ENCODE measurements at regions not wholly inside any gene's neighbourhood (a gene's known extent, or its start where the extent isn't known, plus 50 kb on each side); places are given as distances from the start of the nearest gene placed in this dataset.
"Not testable (repeated sequence)": the region's sequence is repeated elsewhere in the genome, so short reads cannot be mapped to it uniquely, and the experiment has no call there.

GRCh38 chr10:8638088-8638672 is 583.7 kb downstream of the GATA3 start:
- no peak for DNase-seq

DNA sequence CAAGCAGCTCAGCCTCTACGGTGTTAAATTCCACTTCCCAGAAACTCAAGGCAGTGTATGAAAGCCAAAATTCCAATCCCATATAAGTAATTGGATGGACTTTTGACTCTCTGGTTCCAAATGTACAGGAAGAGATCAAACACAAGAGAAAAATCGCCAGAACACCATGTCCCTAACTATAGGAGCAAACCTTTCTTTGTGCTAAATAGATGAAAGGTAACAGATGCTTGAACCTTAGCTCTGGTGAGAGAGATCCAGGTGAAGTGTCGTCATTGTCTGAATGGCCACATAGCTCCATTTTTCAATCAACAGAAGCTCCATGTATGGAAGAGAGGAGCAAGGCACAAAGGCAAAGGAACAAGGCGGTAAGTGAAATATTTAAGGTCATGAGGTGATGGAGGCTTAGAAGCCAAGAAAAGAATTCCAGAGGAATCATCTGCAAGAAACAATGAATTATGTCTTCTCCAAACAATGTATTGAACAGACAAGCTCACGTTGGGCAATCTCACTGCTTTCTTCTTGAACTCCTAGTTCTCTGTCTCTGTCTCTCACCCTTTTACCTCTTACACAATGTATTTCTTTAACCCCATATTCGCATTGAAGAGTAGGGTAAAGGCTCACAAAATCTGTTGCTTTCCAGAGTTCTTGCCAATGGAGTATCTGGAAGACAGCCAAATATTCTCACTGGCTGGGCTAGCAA is 585.1 kb downstream of the GATA3 start:
- DNase-seq = no peak

DNA sequence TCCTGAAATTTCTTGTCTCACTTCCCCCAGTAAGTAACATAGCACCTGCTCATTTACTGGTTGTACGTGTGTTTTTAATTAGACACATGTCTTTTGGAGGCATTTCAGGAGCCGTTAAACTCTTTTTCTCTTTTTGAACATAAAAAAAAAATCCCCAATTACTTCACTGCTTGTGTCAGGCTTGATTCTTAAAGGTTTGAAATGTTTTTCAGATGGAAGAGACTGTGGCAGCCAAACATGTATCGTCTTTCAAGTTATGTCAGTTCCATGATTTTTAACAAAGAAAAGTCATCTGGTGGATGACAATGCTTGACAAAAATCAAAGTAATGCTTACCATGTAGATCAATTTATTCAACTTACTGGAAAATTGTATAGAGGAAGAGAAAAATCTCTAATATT is 585.8 kb downstream of the GATA3 start:
- no peak for DNase-seq

DNA sequence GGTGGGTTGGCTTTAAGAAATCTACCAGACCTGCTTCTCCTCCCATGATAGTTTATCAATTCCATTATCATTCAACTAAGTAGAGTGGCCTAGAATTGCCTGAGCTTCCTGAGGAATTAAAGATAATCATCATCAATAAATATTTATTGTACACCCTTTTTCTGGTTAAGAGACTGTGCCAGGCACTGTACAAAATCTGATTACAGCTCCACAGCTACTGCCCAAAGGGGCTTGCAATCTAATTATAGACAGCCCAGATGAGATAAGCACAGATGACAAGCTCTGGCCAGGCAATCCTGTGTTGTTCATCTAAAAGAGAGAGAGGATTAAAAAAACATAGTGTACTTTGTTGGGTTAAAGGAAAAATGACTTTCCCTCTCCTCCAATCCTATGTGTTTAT is 586.4 kb downstream of the GATA3 start:
- DNase-seq = no peak

- DNase-seq = no peak
Measured at GRCh38 chr10:8656261-8656660, 601.8 kb downstream of the GATA3 start.

GRCh38 chr10:8659982-8660381 is 605.5 kb downstream of the GATA3 start:
- no peak for DNase-seq

- no peak for DNase-seq
Measured at GRCh38 chr10:8661886-8662285, 607.4 kb downstream of the GATA3 start.

GRCh38 chr10:8663131-8663530 is 608.6 kb downstream of the GATA3 start:
- DNase-seq = no peak

- no peak for DNase-seq
Measured at GRCh38 chr10:8665322-8665721, 610.8 kb downstream of the GATA3 start.

DNA sequence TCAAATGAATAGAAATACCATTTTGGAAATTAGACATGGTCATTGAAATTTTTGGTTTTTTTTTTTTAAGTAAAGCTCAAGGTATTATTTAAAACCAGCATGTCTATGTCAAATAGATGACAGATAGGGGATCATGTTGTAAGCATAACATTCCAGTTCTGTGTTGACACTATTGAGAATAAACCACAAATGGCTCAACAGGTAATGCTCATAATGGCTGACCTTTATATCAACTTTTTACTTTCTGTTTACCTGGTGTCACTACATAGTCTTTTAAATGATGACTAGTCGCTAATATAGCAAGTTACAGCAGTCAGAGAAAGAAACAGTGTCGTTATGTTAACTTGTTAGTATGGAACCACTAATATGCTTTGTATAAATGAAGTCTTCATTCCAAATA is 616.0 kb downstream of the GATA3 start:
- no peak for DNase-seq

- DNase-seq = no peak
Measured at GRCh38 chr10:8674230-8674629, 619.7 kb downstream of the GATA3 start.

DNA sequence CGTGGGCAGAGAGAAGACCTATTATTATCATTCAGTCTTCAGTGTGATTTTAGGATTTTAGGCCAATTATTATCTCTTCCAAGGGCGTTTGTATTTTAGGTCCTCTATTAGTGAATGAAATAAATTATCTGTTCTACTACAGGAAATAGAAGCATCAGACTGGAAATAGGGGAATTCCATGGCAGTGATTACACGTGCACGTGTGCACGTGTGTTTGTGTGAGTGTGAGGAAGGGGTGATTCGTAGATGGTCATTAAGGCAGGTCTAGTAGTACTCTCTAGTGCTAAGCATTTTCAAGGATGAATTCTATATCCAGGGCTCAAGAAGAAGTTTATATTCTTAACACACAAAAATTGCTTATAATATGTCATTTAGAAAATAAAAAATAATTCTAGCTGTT is 623.2 kb downstream of the GATA3 start:
- no peak for DNase-seq

GRCh38 chr10:8684916-8685315 is 630.4 kb downstream of the GATA3 start:
- DNase-seq = not testable (repeated sequence)

GRCh38 chr10:8688881-8689280 is 634.4 kb downstream of the GATA3 start:
- no peak for DNase-seq

DNA sequence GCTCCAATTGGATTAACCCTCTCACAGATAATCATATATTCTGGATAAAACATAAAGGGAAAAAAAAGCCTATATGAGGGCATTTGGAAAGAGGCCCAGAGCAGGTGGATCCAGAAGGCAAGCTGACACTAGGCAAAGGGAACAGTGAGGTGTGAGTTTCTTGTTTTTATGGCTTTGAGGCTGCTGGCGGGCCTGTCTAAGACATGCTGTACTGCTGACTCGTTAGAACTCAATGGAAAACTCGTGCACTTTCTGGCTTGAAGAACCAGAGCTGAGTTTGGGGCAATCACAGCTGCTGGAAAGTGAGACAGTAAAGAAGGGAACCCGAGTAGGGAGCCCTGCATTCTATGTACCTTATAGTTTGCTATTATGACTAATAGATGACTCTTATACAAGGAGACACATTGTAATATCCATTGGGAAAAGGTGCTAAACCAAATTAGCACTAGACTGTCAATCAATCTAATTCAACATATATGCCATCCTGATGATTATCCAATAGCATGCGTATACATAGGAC is 637.1 kb downstream of the GATA3 start:
- DNase-seq = no peak

DNA sequence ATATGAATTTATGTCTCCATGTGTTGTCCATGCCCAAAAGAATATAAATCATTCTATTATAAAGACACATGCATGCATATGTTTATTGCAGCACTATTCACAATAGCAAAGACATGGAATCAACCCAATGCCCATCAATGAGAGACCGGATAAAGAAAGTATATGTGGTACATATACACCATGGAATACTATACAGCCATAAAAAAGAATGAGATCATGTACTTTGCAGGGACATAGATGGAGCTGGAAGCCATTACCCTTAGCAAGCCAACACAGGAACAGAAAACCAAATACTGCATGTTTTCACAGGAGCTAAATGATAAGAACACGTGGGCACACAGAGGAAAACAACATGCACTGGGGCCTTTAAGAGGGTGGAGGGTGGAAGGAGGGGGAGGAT is 639.1 kb downstream of the GATA3 start:
- not testable (repeated sequence) for DNase-seq

DNA sequence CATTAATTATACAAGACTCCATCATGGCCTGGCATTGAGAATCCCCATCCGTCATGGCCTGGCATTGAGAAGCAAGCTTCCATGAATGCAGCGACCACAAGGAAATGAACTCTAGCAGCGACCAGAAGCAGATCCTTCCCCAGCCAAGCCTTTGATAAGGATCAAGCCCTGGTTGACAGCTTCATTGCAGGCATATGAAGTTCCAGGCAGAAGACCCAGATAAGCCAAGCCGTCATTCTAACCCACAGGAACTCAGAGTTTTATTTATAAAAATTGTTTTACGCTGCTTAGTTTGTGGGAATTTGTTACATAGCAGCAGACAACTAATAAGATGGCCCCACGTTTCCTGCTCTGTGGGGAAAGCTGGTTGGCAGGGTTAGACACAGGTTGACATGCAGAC is 642.3 kb downstream of the GATA3 start:
- no peak for DNase-seq

DNA sequence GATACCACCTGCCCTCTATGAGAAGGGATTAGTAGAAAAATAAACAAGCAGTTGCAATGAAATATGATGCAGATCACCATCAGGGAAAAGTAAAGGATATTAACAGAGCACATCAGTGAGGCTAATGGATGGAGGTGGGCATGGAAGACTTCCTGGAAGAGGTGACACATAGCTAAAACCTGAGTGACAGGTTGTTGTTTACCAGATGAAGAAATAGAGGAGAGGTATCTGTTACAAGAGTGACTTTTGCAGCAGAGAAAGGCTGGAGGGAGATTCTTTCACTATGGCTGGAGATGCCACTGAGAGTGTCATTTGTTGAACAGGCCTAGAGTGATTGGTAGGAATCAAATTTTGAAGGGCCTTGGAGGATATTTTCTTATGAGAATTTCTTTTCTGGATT is 646.2 kb downstream of the GATA3 start:
- no peak for DNase-seq

DNA sequence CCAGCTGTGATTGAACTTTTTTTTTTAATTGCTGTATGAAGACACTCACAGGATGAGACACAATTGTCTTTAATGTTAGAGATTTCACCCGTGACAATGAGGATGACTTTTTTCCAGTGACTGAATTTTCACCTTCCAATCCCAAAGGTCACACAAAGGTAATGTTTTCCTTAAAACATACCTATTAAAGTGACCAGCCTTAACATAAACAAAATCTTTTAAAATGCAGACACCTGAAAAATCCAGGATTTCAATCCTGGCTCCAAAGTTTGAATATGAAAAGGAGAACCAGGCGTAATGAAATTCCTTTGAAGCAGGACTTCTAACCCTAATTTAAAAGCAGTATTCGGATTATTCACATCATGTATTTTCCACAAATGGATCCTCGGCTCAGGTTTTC is 647.7 kb downstream of the GATA3 start:
- no peak for DNase-seq

GRCh38 chr10:8705415-8705814 is 650.9 kb downstream of the GATA3 start:
- DNase-seq = no peak

- no peak for DNase-seq
Measured at GRCh38 chr10:8712656-8713055, 658.2 kb downstream of the GATA3 start.

DNA sequence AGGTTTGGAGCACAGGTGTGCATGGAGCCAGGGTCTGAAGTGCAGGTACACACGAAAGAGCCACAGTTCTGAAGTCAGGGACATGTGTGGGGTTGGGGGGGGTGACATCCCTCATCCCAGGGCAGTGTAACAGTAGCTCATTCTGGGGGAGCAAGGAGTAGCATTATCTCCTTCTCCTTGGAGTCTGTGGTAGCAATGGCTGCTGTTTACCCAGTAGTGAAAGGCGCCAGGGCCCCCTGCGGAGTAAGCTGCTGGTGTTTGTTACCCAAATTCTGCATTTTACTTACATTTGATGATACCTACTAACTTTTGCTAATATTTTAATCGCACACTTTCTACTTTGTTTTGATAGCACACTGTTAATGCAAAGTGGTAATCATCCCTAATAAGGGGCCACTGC is 665.5 kb downstream of the GATA3 start:
- DNase-seq = no peak

DNA sequence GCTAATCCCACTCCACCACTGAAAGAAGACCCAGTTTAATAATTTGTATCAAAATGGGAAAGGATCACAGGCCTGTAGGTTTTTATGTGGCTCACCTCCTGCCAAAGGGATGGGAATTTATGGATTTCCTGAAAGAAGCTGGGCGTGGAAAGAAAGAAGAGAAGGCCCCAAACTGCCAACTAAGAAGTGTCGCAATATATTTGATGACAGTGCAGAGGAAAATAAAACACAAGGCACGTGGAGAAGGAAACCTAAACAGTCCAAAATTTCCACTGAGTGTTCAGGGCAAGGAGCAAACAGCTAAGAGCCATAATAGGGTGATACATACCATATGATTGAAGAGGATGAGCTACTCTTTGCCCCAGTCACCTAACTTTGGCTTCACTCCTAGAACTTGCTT is 667.2 kb downstream of the GATA3 start:
- DNase-seq = no peak

- no peak for DNase-seq
Measured at GRCh38 chr10:8722835-8723234, 668.3 kb downstream of the GATA3 start.

DNA sequence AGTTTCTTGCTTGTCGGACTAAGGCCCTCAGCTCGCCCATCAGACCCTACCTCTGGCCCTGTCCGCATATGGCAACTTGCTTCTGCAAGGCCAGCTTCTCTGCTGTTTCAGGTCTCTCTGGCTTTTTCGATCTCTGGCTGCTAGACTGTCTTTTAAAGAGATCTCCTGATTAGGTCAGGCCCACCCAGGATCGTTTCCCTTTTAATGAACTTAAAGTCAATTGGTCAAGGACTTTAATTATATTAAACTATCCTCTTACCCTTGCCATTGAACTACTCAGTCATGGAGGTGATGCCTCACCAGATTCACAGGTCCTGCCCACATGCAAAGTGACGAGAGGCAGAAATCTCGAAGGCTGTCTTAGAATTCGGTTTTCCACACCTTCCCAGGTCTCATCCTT is 670.9 kb downstream of the GATA3 start:
- no peak for DNase-seq

All from NCI-H774 (cell line).